ENCODE measurements at regions not wholly inside any gene's neighbourhood (a gene's known extent, or its start where the extent isn't known, plus 50 kb on each side); places are given as distances from the start of the nearest gene placed in this dataset.

- Mint-ChIP-seq H3K4me1 (ENCODE audit: low read depth, unreplicated experiment) (peaks cover 31% of the 10 kb centered on the region), H3K9me3 (ENCODE audit: unreplicated experiment) (peaks cover 4% of the 10 kb centered on the region), H3K36me3 (ENCODE audit: unreplicated experiment) (peaks cover 5% of the 10 kb centered on the region), H3K27ac (ENCODE audit: unreplicated experiment) (no peak overlapping the region), H3K27me3 (ENCODE audit: unreplicated experiment) (no peaks in the 10 kb centered on the region), H3K4me3 (ENCODE audit: unreplicated experiment) (no peak overlapping the region)
- no peak for TF ChIP-seq CTCF (IDR thresholded peaks at IDR 0.05; ENCODE audit: partially characterized antibody, unreplicated experiment)
- no peak for DNase-seq
These were observed 208.3 kb downstream of the ENC1 start for GRCh38 chr5:74432216-74432615.

GRCh38 chr5:74431290-74431669 is 209.2 kb downstream of the ENC1 start:
- no peak for TF ChIP-seq CTCF (IDR thresholded peaks at IDR 0.05; ENCODE audit: partially characterized antibody, unreplicated experiment)
- Mint-ChIP-seq H3K9me3 (ENCODE audit: unreplicated experiment) (peaks cover 4% of the 10 kb centered on the region), H3K4me1 (ENCODE audit: low read depth, unreplicated experiment) (peaks cover 41% of the 10 kb centered on the region), H3K27ac (ENCODE audit: unreplicated experiment) (no peak overlapping the region), H3K36me3 (ENCODE audit: unreplicated experiment) (peaks cover 5% of the 10 kb centered on the region), H3K4me3 (ENCODE audit: unreplicated experiment) (no peak overlapping the region), H3K27me3 (ENCODE audit: unreplicated experiment) (no peaks in the 10 kb centered on the region)
- DNase-seq: no peak

GRCh38 chr5:74430631-74431289 is 209.8 kb downstream of the ENC1 start:
- H3K27me3 Mint-ChIP-seq (ENCODE audit: unreplicated experiment): no peaks in the 10 kb centered on the region

GRCh38 chr5:74429495-74429894 is 211.0 kb downstream of the ENC1 start:
- Mint-ChIP-seq H3K27ac (ENCODE audit: unreplicated experiment) (no peak overlapping the region), H3K4me1 (ENCODE audit: low read depth, unreplicated experiment) (peaks cover 40% of the 10 kb centered on the region), H3K27me3 (ENCODE audit: unreplicated experiment) (no peaks in the 10 kb centered on the region), H3K36me3 (ENCODE audit: unreplicated experiment) (peaks cover 5% of the 10 kb centered on the region), H3K9me3 (ENCODE audit: unreplicated experiment) (no peaks in the 10 kb centered on the region), H3K4me3 (ENCODE audit: unreplicated experiment) (no peak overlapping the region)
- no peak for DNase-seq
- no peak for TF ChIP-seq CTCF (IDR thresholded peaks at IDR 0.05; ENCODE audit: partially characterized antibody, unreplicated experiment)

More at GRCh38 chr5:74430631-74431289, 209.8 kb downstream of the ENC1 start:
- Mint-ChIP-seq H3K27ac (ENCODE audit: unreplicated experiment) (no peak overlapping the region), H3K4me3 (ENCODE audit: unreplicated experiment) (no peak overlapping the region), H3K9me3 (ENCODE audit: unreplicated experiment) (peaks cover 4% of the 10 kb centered on the region), H3K4me1 (ENCODE audit: low read depth, unreplicated experiment) (peaks cover 45% of the 10 kb centered on the region), H3K36me3 (ENCODE audit: unreplicated experiment) (peaks cover 5% of the 10 kb centered on the region)
- no peak for DNase-seq
- no peak for TF ChIP-seq CTCF (IDR thresholded peaks at IDR 0.05; ENCODE audit: partially characterized antibody, unreplicated experiment)

GRCh38 chr5:74428876-74429275 is 211.7 kb downstream of the ENC1 start:
- Mint-ChIP-seq H3K4me1 (ENCODE audit: low read depth, unreplicated experiment) (peaks cover 33% of the 10 kb centered on the region), H3K4me3 (ENCODE audit: unreplicated experiment) (no peak overlapping the region), H3K27me3 (ENCODE audit: unreplicated experiment) (no peaks in the 10 kb centered on the region), H3K36me3 (ENCODE audit: unreplicated experiment) (peaks cover 5% of the 10 kb centered on the region), H3K9me3 (ENCODE audit: unreplicated experiment) (no peaks in the 10 kb centered on the region), H3K27ac (ENCODE audit: unreplicated experiment) (no peak overlapping the region)
- no peak for DNase-seq
- TF ChIP-seq CTCF (IDR thresholded peaks at IDR 0.05; ENCODE audit: partially characterized antibody, unreplicated experiment): no peak
